ENCODE measurements at regions not wholly inside any gene's neighbourhood (a gene's known extent, or its start where the extent isn't known, plus 50 kb on each side); places are given as distances from the start of the nearest gene placed in this dataset.

- Histone ChIP-seq H3K9me3 (no peaks in the 10 kb centered on the region), H3K4me1 (peaks cover 0 to 12% (median 5%) of the 10 kb centered on the region in 4 donors), H3K4me3 (no peak overlapping the region), H3K27ac (no peak overlapping the region), H3K27me3 (no peaks in the 10 kb centered on the region), H3K36me3 (no peaks in the 10 kb centered on the region)
- TF ChIP-seq POLR2A (IDR thresholded peaks at IDR 0.05) (no peak), CTCF (IDR thresholded peaks at IDR 0.05) (no peak)
- DNase-seq (no peak), ATAC-seq (no peak)
- intact Hi-C loops (cut with DNase I), result no loop called here
- WGBS (ENCODE audit: insufficient coverage, low coverage, low lambda C conversion rate, missing lambda C conversion rate), result 78% methylated on average over 6 of the region's 15 CpGs
Measured at GRCh38 chr17:28247671-28248555, 71.1 kb upstream of the TMEM97 start.

DNA sequence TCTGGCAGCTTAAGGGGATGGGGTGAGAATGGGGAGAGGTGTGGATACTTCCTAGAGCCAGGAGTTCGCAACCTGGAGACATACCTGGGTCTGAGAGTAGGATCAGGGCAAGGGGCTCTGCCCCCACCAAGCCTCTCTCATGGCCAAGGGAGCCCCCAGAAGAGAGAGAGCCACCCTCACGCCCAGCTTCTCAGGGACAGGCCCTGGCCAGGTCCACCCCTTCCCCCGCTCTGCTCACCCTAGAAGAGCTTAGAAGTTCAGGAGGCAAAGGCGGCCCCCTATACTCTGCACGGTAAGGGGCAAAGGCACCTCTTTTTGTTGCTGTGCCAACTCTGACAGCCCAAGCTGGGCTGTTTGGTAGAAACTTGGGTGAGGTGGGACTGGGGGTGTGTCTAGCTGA is 69.3 kb upstream of the TMEM97 start:
- H3K27me3 ChIP-seq, result no peaks in the 10 kb centered on the region
- H3K4me1 ChIP-seq, result peaks cover 0 to 12% (median 5%) of the 10 kb centered on the region in 4 donors
- intact Hi-C loops (cut with DNase I), result loop anchor here in 1 of 2 donors (10.0 kb wide), 1 partner anchor 445 kb away; the partner anchor contains the start of gene NOS2
- ATAC-seq (no peak), DNase-seq (no peak)
- H3K27ac ChIP-seq, result no peak overlapping the region
- no peaks in the 10 kb centered on the region for H3K9me3 ChIP-seq
- no peaks in the 10 kb centered on the region for H3K36me3 ChIP-seq
- no peak for TF ChIP-seq CTCF (IDR thresholded peaks at IDR 0.05)
- TF ChIP-seq POLR2A (IDR thresholded peaks at IDR 0.05), result no peak
- H3K4me3 ChIP-seq, result no peak overlapping the region
- WGBS (ENCODE audit: insufficient coverage, low coverage, low lambda C conversion rate, missing lambda C conversion rate), result no CpG with 5 or more reads among the region's 5 CpGs

- WGBS (ENCODE audit: insufficient coverage, low coverage, low lambda C conversion rate, missing lambda C conversion rate), result 74% methylated on average over 6 of the region's 7 CpGs
Measured at GRCh38 chr17:28252436-28252835, 66.6 kb upstream of the TMEM97 start.

GRCh38 chr17:28253663-28254062 is 65.3 kb upstream of the TMEM97 start:
- no peak for ATAC-seq
- intact Hi-C loops (cut with DNase I), result loop anchor here in 1 of 2 donors (10.0 kb wide), 1 partner anchor 449 kb away; the partner anchor contains the start of gene NOS2
- no peak for TF ChIP-seq POLR2A (IDR thresholded peaks at IDR 0.05)
- no peak for TF ChIP-seq CTCF (IDR thresholded peaks at IDR 0.05)
- Histone ChIP-seq H3K9me3 (no peaks in the 10 kb centered on the region), H3K36me3 (no peaks in the 10 kb centered on the region), H3K4me3 (no peak overlapping the region), H3K27ac (no peak overlapping the region), H3K27me3 (no peaks in the 10 kb centered on the region), H3K4me1 (peaks cover 0 to 22% (median 10%) of the 10 kb centered on the region in 4 donors)
- no peak for DNase-seq
- WGBS (ENCODE audit: insufficient coverage, low coverage, low lambda C conversion rate, missing lambda C conversion rate), result 82% methylated on average over 5 of the region's 6 CpGs

More at GRCh38 chr17:28252436-28252835, 66.6 kb upstream of the TMEM97 start:
- Histone ChIP-seq H3K4me3 (no peak overlapping the region), H3K27ac (no peak overlapping the region), H3K4me1 (peaks cover 0 to 12% (median 5%) of the 10 kb centered on the region in 4 donors), H3K27me3 (no peaks in the 10 kb centered on the region), H3K9me3 (no peaks in the 10 kb centered on the region), H3K36me3 (no peaks in the 10 kb centered on the region)
- no peak for TF ChIP-seq POLR2A (IDR thresholded peaks at IDR 0.05)
- no peak for TF ChIP-seq CTCF (IDR thresholded peaks at IDR 0.05)
- intact Hi-C loops (cut with DNase I), result loop anchor here in 1 of 2 donors (10.0 kb wide), 1 partner anchor 448 kb away; the partner anchor contains the start of gene NOS2
- ATAC-seq, result no peak
- DNase-seq, result no peak
